Anterior cingulate cortex (tissue), 58 donors: ENCODE measurements at regions not wholly inside any gene's neighbourhood (a gene's known extent, or its start where the extent isn't known, plus 50 kb on each side); places are given as distances from the start of the nearest gene placed in this dataset.
A peak's percentile ranks its signal among the peaks of the same experiment; 100 is the strongest.
"Not testable (repeated sequence)": the region's sequence is repeated elsewhere in the genome, so short reads cannot be mapped to it uniquely, and the experiment has no call there.

Experiments
- DNase-seq, 58 donors: peaks; one replicate each; lab custom pipeline; 2025; lab: John Stamatoyannopoulos, UW

DNA sequence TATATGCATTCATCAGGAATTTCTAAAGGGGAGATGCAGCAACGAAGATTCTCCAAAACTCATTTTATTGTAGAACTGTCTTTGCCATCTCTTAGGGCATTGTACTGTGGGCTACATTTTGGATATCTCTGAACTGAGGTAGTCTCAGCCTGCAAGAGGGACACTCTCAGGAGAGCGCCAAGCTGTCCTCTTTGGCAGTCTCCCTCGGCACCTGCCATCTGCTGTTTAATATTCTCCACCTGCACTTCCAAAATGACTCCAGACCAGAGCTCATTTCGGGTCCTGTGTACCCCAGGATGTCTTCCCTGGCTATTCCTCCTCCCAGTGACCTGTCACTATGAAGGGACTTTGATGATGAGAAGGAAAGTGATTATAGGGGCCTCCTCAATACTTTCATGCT is 356.3 kb upstream of the C1orf174 start:
- no peak for DNase-seq

DNA sequence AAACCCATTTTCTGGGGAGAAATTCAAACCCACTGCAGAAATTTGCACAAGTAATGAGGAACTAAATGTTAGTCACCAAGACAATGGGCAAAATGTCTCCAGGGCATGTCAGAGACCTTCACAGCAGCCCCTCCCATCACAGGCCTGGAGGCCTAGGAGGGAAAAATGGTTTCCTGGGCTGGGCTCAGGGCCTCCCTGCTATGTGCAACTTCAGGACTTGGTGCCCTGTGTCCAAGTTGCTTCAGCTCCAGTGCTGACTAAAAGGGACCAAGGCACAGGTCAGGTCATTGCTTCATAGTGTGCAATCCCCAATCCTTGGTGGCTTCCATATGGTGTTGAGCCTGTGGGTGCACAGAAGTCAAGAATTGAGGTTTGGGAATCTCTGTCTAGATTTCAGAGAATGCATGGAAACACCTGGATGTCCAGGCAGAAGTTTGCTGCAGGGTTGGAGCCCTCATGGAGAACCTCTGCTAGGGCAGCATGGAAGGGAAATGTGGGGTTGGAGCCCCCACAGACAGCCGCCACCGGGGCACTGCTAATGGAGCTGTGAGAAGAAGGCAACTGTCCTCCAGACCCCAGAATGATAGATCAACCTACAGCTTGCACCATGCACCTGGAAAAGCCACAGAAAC is 358.2 kb upstream of the C1orf174 start:
- not testable (repeated sequence) for DNase-seq

DNA sequence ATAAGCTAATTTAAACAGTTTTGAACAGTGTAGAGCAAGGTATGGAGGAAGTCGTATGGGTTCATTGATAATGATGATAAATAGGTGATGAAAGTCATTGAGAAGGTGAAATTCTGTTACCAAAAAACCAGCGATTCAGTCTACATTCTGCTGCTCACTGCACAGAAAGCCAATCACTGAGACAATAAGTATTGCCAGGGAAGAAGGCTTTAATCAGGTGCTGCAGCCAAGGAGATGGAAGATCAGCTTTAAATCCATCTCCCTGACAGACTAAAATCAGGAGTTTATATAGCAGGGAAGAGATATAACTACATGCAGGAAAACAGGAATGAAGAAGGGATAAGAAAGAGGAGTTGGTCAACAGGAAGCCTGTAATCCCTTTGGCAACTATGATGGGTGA is 361.3 kb upstream of the C1orf174 start:
- no peak for DNase-seq

DNA sequence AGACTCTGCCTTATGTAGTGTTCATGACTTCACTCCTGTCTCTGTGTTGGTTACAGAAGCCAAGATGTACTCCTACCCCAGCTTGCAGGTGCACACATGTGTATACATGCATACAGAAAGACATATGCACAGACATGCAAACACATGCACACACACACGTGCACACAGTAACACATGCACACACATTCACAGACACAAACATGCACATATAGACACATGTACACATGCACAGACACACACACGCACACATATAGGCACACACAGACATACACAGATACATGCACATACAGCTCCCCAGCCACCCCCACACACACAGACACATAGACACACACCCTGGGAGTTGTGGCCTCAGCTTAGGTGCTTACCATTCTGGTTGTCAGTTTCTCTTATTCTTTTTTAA is 362.6 kb upstream of the C1orf174 start:
- DNase-seq, result no peak

DNA sequence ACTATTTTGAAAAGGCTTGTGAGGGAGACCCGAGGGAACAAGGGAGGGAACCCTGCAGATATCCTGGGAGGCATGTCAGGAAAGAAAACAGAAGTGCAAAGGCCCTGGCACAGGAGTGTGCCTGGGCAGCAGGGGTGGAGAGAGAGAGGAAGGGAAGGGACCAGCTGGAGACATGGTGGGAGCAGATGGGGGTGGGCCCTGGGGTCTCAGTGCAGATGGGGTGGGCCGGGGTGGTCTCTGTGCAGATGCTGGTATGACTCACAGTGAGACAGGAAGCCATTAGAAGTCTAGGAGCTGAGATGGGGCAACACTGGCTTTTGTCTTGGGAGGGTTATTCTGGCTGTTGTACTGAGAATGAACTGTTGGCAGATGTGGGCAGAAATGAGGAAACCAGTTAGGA is 363.6 kb upstream of the C1orf174 start:
- DNase-seq, result no peak

DNA sequence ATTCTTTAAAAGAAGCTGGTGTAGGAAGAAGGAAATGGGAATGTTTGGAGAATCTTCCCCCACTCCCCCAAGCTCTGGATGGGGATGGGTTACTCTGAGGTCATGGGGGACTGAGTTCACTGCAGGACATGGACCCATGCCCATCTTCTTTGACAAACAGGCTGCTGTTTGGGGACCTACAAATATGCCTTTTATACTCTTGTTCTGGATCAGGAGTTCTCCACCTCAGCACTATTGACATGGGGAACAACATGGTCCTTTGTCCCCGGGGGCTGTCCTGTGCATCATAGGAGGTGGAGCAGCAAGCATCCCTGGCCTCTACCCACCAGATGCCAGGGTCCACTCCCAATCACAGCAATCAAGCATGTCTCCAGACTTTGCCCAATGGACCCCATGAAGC is 365.8 kb upstream of the C1orf174 start:
- DNase-seq, result peak in 3 of 58 donors; percentile 5 to 15 (median 6)

DNA sequence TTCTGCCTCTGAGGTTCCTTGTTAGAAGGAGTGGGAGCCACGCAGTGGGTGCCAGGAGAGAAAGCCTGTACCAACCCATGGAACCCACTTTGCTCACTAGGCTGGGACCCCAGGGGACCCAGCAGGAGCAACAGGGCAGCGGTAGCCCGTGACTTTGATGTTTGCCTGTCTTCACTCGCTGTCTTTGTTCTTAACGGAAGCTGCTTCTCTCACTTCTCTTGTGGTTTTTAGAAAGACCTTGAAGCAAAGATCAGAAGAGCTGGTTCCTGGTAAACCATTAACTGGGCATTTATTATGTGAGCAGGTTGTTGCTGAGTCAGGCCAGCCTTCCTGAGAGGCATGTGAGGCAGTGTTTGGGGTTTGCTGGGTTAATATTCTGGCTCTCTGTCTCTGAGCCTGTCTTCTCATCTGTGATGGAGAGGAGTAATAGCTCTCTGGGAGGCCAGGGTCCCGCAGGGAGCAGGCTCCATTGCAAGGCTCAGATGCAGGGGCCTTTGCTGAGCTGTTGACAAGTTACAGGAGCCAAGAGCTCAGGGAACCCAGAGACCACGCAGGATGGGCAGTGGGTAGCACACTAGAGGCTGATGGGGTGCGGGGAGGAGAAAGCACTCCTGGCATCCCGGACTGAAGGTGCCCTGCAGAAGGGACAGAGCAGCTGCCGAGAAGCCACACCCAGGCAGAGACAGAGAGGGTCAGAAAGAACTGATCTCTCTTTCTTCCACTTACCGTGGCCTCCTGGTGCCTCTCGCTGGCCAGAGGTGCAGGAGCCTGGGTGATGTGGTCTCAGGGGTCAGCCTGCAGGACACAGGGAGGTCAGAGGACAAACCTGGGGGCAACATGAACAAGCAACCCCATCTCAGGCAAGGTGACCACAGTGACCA is 367.5 kb upstream of the C1orf174 start:
- DNase-seq, result no peak

DNA sequence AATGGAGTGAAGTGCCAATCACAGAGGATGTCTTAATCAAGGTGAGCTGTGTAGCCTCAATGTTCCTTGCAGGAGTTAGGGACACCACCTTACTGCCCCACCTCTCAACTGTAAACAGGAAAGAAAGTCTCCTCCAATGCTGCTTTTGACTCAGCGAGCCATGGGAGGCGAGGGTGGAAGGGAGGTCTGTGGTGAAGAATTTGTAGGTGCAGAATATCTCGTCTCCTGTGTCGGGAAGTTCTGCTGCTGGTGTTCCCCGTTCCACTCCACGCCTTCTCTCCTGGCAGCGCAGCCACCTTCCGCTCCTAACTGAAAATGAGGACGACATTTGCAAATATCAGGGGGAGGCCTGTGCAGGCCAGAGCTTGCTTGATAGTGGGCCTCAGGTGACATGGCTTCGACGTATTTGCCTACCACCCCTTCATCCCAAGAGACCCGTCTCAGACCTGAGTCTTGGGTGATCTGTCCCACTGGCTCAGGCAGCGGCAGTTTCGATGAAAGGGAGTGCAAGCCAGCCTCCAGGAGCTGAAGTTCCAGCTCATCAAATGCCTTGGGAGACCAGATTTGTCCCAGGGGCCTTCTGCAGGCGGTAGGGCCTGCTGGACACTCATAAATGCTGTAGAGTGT is 368.3 kb upstream of the C1orf174 start:
- no peak for DNase-seq

DNA sequence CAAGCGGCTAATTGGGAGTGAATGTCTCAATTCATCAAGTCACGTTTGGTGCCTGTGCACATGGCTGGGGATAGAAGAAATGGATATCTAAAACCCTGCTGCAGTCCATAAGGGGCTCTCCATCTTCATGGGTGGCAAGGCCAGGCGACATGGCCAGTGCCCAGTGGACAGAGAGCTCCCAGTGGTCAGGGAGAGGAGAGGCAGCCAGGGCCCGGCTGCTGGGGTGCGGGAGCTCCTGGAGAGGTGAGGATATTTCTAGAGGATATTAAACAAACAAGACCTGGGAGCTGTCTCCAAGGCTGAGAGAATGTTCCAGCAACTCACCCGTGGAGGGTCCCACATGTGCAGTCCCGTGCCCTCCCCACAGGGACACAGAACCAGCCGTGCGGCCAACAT is 368.8 kb upstream of the C1orf174 start:
- DNase-seq, result no peak

DNA sequence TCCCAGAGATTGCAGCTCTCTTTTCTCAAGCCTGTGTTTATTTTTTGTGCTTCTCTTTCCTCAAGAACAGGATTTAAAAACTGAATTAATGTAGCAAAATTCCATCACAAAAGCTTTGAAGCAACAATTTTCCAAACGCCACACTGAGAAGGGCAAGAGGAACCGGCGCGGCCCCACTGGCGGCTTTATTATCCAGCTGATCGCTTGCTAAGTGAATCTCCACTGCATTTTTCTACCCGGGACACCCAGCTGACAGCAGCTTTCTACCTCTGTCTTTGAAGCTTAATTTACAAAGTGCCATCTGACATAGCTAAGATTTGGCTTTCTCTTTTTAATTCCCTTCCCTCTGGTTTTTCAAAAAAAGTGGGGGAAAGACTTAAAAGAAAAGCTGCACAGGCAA is 369.3 kb upstream of the C1orf174 start:
- no peak for DNase-seq

DNA sequence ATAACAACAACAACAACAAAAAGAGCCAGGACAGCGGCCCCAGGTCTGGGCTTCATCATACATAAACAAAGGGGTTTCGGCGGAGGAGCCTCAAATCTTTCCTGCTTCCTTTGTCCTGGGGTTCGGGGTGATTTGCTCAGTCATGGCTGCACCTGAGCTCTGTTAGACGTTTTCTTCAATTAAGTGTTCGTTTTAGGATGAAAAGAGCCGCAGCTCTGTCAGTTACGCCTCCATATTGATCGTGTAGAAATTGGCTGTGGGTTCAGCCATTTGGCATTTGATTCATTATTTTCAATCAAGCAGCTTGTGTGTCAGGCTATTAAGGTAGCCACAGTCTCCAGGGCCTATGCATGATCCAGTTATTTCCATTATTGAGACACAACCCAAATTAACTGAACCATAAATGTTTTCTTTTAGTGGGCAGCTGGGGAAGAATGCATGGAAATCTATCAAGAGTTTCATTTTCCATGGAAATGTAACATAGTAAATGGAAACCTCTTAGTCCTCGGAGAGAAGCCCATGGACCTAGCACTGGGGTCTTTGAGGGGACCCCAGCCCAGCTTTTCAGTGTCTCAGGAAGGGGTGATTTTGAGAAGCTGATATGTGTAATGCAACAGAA is 370.0 kb upstream of the C1orf174 start:
- no peak for DNase-seq

DNA sequence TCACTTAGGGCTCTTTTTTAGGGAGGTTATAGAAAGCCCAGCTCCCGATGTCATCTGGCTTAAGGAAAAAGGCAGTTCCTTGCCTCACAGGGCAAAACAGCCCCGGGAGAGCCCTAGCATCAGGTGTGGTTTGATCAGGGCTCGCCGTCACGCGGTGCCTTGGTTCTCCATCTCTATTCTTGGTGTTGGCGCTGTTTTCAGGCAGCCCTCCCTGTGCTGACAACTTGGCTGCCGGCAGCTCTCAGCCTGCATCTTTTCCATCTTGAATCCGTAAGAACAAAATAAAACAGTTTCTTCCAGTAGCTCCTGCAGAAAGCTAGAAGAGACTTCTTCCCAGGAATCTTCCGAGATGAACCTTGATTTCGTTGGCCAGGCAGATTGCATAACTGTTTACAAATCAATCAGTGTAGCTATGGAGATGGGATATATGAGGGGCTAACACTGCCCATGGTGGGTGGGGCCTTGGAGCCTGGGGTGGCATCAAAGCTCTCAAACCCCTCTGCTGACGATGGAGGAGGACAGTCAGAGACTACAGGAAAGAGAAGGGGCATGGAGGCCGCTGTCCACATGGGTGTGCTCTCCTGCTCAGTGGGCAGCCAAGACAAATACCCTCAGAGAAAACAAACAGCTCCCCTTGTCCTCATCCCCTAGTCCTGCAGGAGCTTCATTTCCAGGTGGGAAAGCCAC is 370.7 kb upstream of the C1orf174 start:
- DNase-seq, result peak in 4 of 58 donors; percentile 6 to 24 (median 13)

DNA sequence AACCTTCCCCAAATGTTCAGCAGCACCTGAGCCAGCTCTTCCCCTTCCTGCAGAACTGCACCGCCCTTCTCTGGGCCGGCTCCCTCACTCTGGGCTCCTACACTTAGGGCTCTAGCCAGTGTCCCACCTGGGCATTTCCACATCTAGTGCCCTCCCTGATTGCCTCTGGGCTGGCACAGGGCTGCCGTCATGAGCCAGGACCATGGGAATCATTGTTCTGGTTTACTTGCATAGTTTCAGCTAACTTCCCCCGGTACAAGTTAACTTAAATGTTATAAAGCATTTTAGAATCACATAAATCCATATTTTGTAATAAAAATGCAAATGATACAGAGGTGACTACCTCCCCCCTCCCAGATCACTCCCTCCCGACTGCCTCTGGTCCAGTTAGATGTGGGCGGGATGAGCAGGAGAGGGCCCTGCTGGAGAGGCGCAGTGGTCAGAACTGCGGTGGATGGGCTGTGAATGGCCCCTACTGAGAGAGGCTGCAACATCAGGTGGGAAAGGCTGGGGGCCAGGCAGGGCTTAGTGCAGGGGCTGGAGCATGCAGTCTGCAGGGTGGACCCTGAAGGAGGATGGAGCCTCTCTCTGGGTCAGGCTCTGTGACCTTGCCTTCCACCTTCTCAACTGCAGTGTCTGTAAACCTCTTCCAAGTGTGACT is 371.4 kb upstream of the C1orf174 start:
- DNase-seq, result no peak

DNA sequence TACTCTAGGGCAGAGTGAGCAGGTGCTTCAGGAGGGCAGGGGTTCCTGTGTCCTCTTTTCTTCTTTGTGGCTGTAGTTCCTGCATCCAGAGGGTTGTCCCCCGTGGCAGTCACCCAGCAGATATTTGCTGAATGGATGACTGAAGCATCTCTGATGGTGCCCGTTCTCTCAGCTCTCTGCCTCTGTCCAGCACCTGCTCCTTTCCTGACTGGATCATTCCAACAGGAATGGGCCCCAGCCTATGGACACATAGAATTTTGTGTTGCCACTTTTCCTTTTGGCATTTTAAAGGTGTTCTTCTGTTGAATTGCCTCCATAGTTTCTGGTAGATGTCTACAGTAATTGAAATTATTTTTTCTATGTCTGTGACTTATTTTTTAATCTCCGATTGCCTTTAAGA is 372.5 kb upstream of the C1orf174 start:
- DNase-seq, result no peak

DNA sequence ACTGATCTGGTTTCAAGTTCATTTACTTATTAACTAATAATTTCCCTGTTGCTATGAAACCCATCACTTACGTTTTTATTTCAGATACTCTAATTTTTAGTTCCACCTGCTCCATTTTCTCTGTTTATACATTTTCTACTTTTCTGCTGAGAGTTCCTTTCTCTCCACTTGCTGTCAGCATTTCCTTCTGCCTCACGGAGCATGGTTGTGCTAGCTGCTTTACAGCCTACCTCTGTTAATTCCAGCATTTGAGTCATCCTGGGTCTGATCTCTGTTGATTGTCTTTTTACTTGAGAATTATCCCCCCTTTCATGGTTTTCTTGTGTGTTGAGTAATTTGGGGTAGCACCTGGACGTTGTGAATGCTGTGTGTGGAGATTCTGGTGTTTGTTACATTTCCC is 373.2 kb upstream of the C1orf174 start:
- DNase-seq, result no peak

DNA sequence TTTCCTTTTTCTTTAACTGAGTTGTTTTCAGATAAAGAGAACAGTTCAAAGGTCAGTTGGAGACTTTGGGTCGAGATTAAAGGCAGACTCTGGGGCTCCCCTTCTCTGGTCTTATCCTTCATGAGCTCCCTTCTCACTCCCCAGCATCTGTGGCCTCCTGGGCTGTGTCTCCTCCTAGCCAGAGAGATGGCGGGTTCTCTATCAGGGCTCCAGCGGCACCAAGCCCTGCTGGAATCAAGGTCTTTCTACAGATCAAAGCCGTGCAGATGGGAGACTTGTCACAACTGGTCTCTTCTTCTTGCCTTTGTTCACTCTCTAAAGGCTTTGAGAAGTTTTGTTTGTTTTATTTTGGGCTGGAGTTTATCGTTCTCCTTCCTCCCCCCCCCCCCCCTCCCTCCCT is 373.7 kb upstream of the C1orf174 start:
- DNase-seq, result no peak

DNA sequence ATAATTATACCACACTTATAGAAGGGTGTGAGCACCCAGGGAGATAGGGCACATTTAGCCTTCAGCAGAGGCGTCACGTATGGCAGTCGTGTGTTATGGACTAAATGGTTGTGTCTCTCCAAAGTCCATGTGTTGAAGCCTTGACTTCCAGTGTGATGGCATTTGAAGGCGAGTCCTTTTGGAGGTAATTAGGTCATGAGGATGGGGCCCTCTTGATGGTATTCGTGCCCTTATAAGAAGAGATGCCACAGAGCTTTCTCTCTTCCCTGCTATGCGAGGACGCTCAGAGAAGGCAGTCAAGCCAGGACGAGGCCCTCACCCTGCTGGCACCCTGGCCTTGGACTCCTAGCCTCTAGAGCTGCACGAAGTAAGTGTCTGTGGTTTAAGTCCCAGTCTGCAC is 375.0 kb upstream of the C1orf174 start:
- no peak for DNase-seq

DNA sequence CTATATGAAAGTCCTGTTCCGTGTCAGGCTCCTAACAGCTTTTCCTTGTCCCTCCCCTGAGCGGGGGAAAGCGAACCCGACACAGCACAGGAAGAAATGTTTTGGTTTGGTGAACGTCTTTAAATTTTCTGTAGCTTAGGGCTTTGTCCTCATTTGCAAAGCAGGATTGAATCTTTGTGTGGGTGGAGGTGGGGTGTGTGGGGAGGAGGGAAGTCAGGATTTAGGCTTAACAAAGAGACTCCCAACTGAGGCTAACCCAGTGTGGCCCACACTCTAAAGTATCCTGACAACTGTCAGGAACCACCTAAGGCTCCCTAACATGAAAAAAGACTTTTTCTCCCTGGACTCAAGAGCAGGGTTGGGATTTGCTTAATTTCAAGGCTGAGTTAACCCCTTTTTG is 376.2 kb upstream of the C1orf174 start:
- no peak for DNase-seq

DNA sequence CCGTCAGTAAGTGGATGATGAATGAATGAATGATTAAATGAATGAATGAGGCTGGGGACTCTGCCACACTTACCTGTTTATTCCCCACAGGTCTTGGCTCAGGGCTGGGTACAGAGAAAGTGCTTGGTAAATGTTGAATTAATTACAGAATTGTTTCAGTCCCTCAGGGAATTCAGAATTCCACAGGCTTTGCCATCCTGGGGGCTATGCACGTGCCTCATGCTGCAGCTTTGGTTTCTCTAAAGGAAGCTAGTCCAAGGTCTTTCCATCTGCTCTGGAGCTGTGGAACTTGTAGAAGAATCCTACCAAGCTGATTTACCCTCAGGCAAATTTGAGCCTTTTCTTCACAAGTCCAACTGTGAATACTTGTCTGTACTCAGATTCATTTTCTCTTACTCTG is 376.8 kb upstream of the AJAP1 start:
- no peak for DNase-seq

DNA sequence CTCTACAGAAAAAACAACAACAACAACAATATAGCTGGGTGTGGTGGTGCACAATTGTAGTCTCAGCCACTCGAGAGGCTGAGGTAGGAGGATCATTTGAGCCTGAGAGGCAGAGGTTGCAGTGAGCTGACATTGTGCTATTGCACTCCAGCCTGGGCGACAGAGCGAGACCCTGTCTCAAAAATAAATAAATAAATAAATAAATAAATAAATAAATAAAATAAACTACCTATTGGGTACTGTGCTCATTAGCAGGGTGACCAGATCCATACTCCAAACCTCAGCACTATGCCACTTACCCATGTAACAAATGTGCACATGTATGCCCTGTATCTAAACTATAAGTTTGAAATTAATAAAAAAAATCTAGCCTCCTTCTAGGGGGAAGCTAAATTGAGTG is 369.4 kb upstream of the AJAP1 start:
- DNase-seq, result no peak
